SU-DHL-6 (cell line): ENCODE measurements at regions not wholly inside any gene's neighbourhood (a gene's known extent, or its start where the extent isn't known, plus 50 kb on each side); places are given as distances from the start of the nearest gene placed in this dataset.

Source experiments
- CTCF ChIP-seq: fragments of 200-600 bp; sonication (generic); IDR thresholded peaks from one replicate; pipeline ENCODE4 v1.5.1; 2017; ENCODE audit warnings: antibody characterized with exemption, mild to moderate bottlenecking, low read length, moderate library complexity; ENCODE audit not compliant: insufficient read depth, poor library complexity, severe bottlenecking
- EZH2phosphoT487 ChIP-seq: fragments of 200-600 bp; sonication (generic), shearing (Covaris generic); conservative IDR thresholded peaks from 2 replicates; pipeline ENCODE4 v1.6.1; 2018; ENCODE audit warnings: mild to moderate bottlenecking, antibody characterized with exemption, low read length, moderate library complexity, mixed read lengths

- TF ChIP-seq CTCF (no peak), EZH2phosphoT487 (no peak)
Measured at GRCh38 chr3:187960820-187961219, 193.1 kb upstream of the LPP start.
